ENCODE measurements at regions not wholly inside any gene's neighbourhood (a gene's known extent, or its start where the extent isn't known, plus 50 kb on each side); places are given as distances from the start of the nearest gene placed in this dataset.
"Not testable (repeated sequence)": the region's sequence is repeated elsewhere in the genome, so short reads cannot be mapped to it uniquely, and the experiment has no call there.

DNA sequence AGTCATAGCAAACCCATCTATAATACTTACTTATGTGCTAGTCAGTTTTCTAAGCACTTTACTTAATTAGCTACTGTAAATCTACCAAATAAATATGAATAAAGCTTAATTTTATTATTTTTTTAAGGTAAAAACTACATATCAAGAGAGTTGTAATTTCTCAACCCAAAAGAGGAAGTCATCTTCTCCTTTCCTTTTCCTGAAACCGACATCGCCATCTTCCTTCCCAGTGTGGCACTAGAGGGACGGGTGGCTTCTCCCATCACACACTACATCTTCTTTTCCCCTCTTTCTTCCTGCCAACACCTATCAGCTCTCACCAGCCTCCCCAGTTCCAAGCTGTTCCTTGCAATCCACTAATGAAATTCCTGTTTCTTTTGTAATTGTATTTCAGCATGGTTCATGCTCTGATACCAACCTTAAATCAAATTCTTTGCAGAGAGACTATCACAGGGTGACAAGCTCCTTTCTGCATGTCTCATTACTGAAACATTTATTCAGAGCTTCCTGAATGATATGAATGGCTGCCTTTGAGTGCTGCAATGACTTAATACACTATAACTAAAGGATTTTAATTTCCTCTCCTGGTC, 251.6 kb upstream of the FAM78B start:
- no peak for TF ChIP-seq MYC (IDR thresholded peaks at IDR 0.05; ENCODE audit: low read depth, low read length)
- no peak for TF ChIP-seq POLR2AphosphoS5 (IDR thresholded peaks at IDR 0.05; ENCODE audit: insufficient read depth, low read depth, low read length)
- no peak for TF ChIP-seq GATA2 (IDR thresholded peaks at IDR 0.05; ENCODE audit: insufficient read depth, insufficient read length, low read depth, low read length)
- no peak for TF ChIP-seq JUN (IDR thresholded peaks at IDR 0.05; ENCODE audit: borderline replicate concordance, insufficient read depth, insufficient read length, low read depth)
- Histone ChIP-seq H3K4me2 (ENCODE audit: insufficient read depth, low read length) (no peak overlapping the region), H3K79me2 (ENCODE audit: control insufficient read depth, insufficient read depth, low read length) (no peaks in the 10 kb centered on the region), H3K4me3 (replicated peaks in 1 of 3; ENCODE audit: insufficient read depth in 1 of 3, low read depth in 1 of 3, low read length in 3 of 3) (no peak overlapping the region), H3K9me3 (replicated peaks; ENCODE audit: control insufficient read depth, insufficient read depth, low read length) (peaks cover 4% of the 10 kb centered on the region), H3K4me1 (ENCODE audit: control insufficient read depth, extremely low read depth, insufficient read depth, low read length) (no peaks in the 10 kb centered on the region), H3K36me3 (ENCODE audit: control insufficient read depth in 2 of 2, extremely low read depth in 1 of 2, insufficient read depth in 2 of 2, low read length in 2 of 2) (no peaks in the 10 kb centered on the region), H3K27ac (ENCODE audit: insufficient read depth, low read depth, low read length) (no peak overlapping the region), H3K9me1 (replicated peaks; ENCODE audit: control insufficient read depth, extremely low read depth, insufficient read depth, low read length) (no peaks in the 10 kb centered on the region), H3K9ac (replicated peaks; ENCODE audit: extremely low read depth, insufficient read depth, low read length) (no peak overlapping the region), H4K20me1 (replicated peaks; ENCODE audit: control insufficient read depth, extremely low read depth, insufficient read depth, low read length) (no peaks in the 10 kb centered on the region), H2AFZ (ENCODE audit: low read depth, low read length) (no peak overlapping the region), H3K27me3 (ENCODE audit: control insufficient read depth in 2 of 2, insufficient read depth in 2 of 2, low read length in 2 of 2) (no peaks in the 10 kb centered on the region)
- intact Hi-C loops (cut with micrococcal nuclease) (no loop called here), dilution Hi-C loops (cut with MboI; ENCODE audit: extremely low pct_ligation_motif_present, low sequenced_read_pairs) (no loop called here)
- no peak for DNase-seq (ENCODE audit: low read depth, low spot score)
- BruUV-seq (replicated peaks): no TSS peak
- FAIRE-seq: no peak
- ChIA-PET POLR2A (no interaction called here), CTCF (no interaction called here)

DNA sequence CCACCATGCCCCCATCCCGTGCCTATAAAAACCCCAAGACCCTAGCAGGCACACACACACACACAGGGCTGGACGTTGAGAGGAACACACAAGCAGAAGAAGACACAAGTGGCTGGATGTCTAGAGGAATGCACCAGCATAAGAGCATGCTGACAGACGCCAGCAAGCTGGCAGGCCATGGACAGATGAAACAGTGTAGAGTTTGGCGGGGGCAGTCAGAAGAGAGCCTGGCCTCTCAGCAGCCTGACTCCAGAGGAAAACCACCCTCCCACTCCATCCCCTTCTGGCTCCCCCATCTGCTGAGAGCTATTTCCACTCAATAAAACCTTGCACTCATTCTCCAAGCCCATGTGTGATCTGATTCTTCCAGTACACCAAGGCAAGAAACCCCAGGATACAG, 255.8 kb upstream of the FAM78B start:
- H4K20me1 ChIP-seq (replicated peaks; ENCODE audit: control insufficient read depth, extremely low read depth, insufficient read depth, low read length); DNase-seq (ENCODE audit: low read depth, low spot score); dilution Hi-C loops (cut with MboI; ENCODE audit: extremely low pct_ligation_motif_present, low sequenced_read_pairs); FAIRE-seq; intact Hi-C loops (cut with micrococcal nuclease); H3K4me3 ChIP-seq (replicated peaks in 1 of 3; ENCODE audit: insufficient read depth in 1 of 3, low read depth in 1 of 3, low read length in 3 of 3); H2AFZ ChIP-seq (ENCODE audit: low read depth, low read length); H3K79me2 ChIP-seq (ENCODE audit: control insufficient read depth, insufficient read depth, low read length); H3K9me3 ChIP-seq (replicated peaks; ENCODE audit: control insufficient read depth, insufficient read depth, low read length); POLR2A ChIA-PET; H3K4me1 ChIP-seq (ENCODE audit: control insufficient read depth, extremely low read depth, insufficient read depth, low read length); H3K27ac ChIP-seq (ENCODE audit: insufficient read depth, low read depth, low read length); H3K9me1 ChIP-seq (replicated peaks; ENCODE audit: control insufficient read depth, extremely low read depth, insufficient read depth, low read length); H3K36me3 ChIP-seq (ENCODE audit: control insufficient read depth in 2 of 2, extremely low read depth in 1 of 2, insufficient read depth in 2 of 2, low read length in 2 of 2); H3K27me3 ChIP-seq (ENCODE audit: control insufficient read depth in 2 of 2, insufficient read depth in 2 of 2, low read length in 2 of 2); BruUV-seq (replicated peaks); H3K9ac ChIP-seq (replicated peaks; ENCODE audit: extremely low read depth, insufficient read depth, low read length); CTCF ChIA-PET; H3K4me2 ChIP-seq (ENCODE audit: insufficient read depth, low read length): not testable (repeated sequence)

Measured in endothelial cell of umbilical vein (primary cell).